Esophagus squamous epithelium (tissue), 5 donors: ENCODE measurements at regions not wholly inside any gene's neighbourhood (a gene's known extent, or its start where the extent isn't known, plus 50 kb on each side); places are given as distances from the start of the nearest gene placed in this dataset.
A peak's percentile ranks its signal among the peaks of the same experiment; 100 is the strongest.
"Not testable (repeated sequence)": the region's sequence is repeated elsewhere in the genome, so short reads cannot be mapped to it uniquely, and the experiment has no call there.

Experiments used
- DNase-seq: peaks from one replicate; lab custom pipeline; 2025; lab: John Stamatoyannopoulos, UW
- H3K27ac ChIP-seq, 4 donors: fragments of 200-600 bp; sonication (generic); one replicate each; pipeline ENCODE4 v1.5.1; 2016 to 2019; ENCODE audit warnings: mild to moderate bottlenecking in 1 of 4
- H3K27me3 ChIP-seq, 4 donors: fragments of 200-600 bp; sonication (generic); 1 replicate in 3 of 4; 2 replicates in 1 of 4; pipeline versions ENCODE4 v1.5.1 to v1.6.0; 2017 to 2021; ENCODE audit warnings: antibody characterized with exemption in 1 of 4
- H3K36me3 ChIP-seq, 3 donors: fragments of 200-600 bp; sonication (generic); one replicate each; pipeline ENCODE4 v1.5.1; 2016 to 2019
- H3K4me1 ChIP-seq, 3 donors: fragments of 200-600 bp; sonication (generic); one replicate each; pipeline ENCODE4 v1.5.1; 2017 to 2019
- H3K4me3 ChIP-seq, 4 donors: fragments of 200-600 bp; sonication (generic); 1 replicate in 3 of 4; 2 replicates in 1 of 4; pipeline ENCODE4 v1.5.1; 2016 to 2019; ENCODE audit warnings: mild to moderate bottlenecking in 2 of 4, moderate library complexity in 1 of 4
- H3K9me3 ChIP-seq, 3 donors: fragments of 200-600 bp; sonication (generic); one replicate each; pipeline ENCODE4 v1.5.1; 2016 to 2019
- CTCF ChIP-seq, 6 experiments: fragments of 450-650 bp in 4 of 6; fragments of 200-600 bp in 2 of 6; sonication (generic) in 2 of 6; IDR thresholded peaks; one replicate each; pipeline ENCODE4 v1.5.1; 2016 to 2019; ENCODE audit warnings: antibody characterized with exemption in 6 of 6, mild to moderate bottlenecking in 4 of 6, moderate library complexity in 4 of 6
- POLR2A ChIP-seq, 4 donors: fragments of 450-650 bp; IDR thresholded peaks; one replicate each; pipeline ENCODE4 v1.6.1; 2017; ENCODE audit warnings: antibody characterized with exemption in 4 of 4, mild to moderate bottlenecking in 4 of 4, moderate library complexity in 3 of 4
- WGBS, 2 donors: methylation state at CpG; one replicate each; pipeline ENCODE4 v1.1.5; 2018; 5-methylcytosine and 5-hydroxymethylcytosine counted together
- intact Hi-C: fragments of 100-400 bp; cut with DNase I; formaldehyde crosslinking; loops from one replicate; pipeline ENCODE4 v1.15.0; 2022
- donor health status: DM: yes; HTN: yes; CAD: no.

GRCh38 chr9:39809401-39810226 lies 454.1 kb downstream of the SPATA31A1 start:
- H3K4me1 ChIP-seq, DNase-seq, H3K9me3 ChIP-seq, H3K36me3 ChIP-seq, intact Hi-C loops, H3K27me3 ChIP-seq: not testable (repeated sequence)
- TF ChIP-seq POLR2A (IDR thresholded peaks at IDR 0.05) = peak in 2 of 4 donors; percentile 9 to 35
- H3K27ac ChIP-seq = peak overlapping the region; percentile 75 to 92 (median 85)
- H3K4me3 ChIP-seq = peak overlapping the region; percentile 35 to 76 (median 56)
- 1 to 2% methylated on average over 19 to 35 of the region's 43 CpGs for WGBS, 2 donors

GRCh38 chr9:39810401-39810800 lies 454.9 kb downstream of the SPATA31A1 start:
- H3K9me3 ChIP-seq, H3K27ac ChIP-seq, intact Hi-C loops, H3K27me3 ChIP-seq, H3K4me3 ChIP-seq, H3K4me1 ChIP-seq, DNase-seq, H3K36me3 ChIP-seq: not testable (repeated sequence)
- WGBS, 2 donors = 90 to 100% methylated on average over 1 to 2 of the region's 3 CpGs

GRCh38 chr9:39811615-39812014 lies 456.1 kb downstream of the SPATA31A1 start:
- H3K9me3 ChIP-seq, DNase-seq, H3K36me3 ChIP-seq, H3K4me3 ChIP-seq, H3K27me3 ChIP-seq, intact Hi-C loops, H3K27ac ChIP-seq: not testable (repeated sequence)
- H3K4me1 ChIP-seq = peaks cover 0 to 11% (median 0%) of the 10 kb centered on the region in 3 donors
- WGBS, 2 donors = 83 to 97% methylated on average over 3 of the region's 3 CpGs

- H3K4me1 ChIP-seq, intact Hi-C loops, DNase-seq, H3K27me3 ChIP-seq, H3K36me3 ChIP-seq, H3K9me3 ChIP-seq, H3K4me3 ChIP-seq, H3K27ac ChIP-seq: not testable (repeated sequence)
- 33% methylated on average over 1 of the region's 4 CpGs for WGBS, 2 donors
- peak in 1 of 6 experiments; percentile 12 for TF ChIP-seq CTCF (IDR thresholded peaks at IDR 0.05)
Observed at GRCh38 chr9:39828457-39828856, 473.0 kb downstream of the SPATA31A1 start.
